Astrocyte (in vitro differentiated cells and primary cell): ENCODE measurements at regions not wholly inside any gene's neighbourhood (a gene's known extent, or its start where the extent isn't known, plus 50 kb on each side); places are given as distances from the start of the nearest gene placed in this dataset.

Experiments
- EZH2 ChIP-seq: IDR thresholded peaks from 2 replicates; pipeline ENCODE4 v1.6.1; 2012; ENCODE audit warnings: mild to moderate bottlenecking, low read length, inconsistent platforms; ENCODE audit not compliant: insufficient read depth
- TF ChIP-seq, protein P1 (sequence below): IDR thresholded peaks from 2 replicates; pipeline ENCODE4 v1.5.1; 2011; ENCODE audit warnings: low read depth, mild to moderate bottlenecking, inconsistent platforms, low read length, moderate library complexity; ENCODE audit not compliant: insufficient read depth

DNA sequence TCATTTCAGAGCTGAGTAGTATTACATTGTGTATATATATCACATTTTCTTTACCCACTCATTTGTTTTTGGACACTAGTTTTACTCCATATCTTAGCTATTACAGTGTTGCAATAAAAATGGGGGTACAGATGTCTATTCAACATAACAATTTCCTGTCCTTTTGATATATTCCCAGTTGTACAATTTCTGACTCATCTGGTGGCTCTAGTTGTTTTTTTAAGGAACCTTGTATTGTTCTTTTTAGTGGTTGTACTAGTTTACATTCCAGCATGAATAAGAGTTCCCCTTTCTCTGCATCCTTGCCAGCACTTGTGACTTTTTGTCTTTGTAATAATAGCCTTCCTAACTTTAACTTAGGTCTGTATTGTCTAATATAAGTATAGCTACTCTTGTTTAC, 739.9 kb downstream of the XPNPEP1 start:
- TF ChIP-seq EZH2, result no peak
- TF ChIP-seq, protein P1, sequence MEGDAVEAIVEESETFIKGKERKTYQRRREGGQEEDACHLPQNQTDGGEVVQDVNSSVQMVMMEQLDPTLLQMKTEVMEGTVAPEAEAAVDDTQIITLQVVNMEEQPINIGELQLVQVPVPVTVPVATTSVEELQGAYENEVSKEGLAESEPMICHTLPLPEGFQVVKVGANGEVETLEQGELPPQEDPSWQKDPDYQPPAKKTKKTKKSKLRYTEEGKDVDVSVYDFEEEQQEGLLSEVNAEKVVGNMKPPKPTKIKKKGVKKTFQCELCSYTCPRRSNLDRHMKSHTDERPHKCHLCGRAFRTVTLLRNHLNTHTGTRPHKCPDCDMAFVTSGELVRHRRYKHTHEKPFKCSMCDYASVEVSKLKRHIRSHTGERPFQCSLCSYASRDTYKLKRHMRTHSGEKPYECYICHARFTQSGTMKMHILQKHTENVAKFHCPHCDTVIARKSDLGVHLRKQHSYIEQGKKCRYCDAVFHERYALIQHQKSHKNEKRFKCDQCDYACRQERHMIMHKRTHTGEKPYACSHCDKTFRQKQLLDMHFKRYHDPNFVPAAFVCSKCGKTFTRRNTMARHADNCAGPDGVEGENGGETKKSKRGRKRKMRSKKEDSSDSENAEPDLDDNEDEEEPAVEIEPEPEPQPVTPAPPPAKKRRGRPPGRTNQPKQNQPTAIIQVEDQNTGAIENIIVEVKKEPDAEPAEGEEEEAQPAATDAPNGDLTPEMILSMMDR, result no peak
